Esophagus muscularis mucosa (tissue), 4 donors: ENCODE measurements at regions not wholly inside any gene's neighbourhood (a gene's known extent, or its start where the extent isn't known, plus 50 kb on each side); places are given as distances from the start of the nearest gene placed in this dataset.

Experiments used
- CTCF ChIP-seq, 3 experiments: fragments of 200-600 bp in 2 of 3; fragments of 450-650 bp in 1 of 3; sonication (generic) in 2 of 3; IDR thresholded peaks; one replicate each; pipeline ENCODE4 v1.5.1; 2017 to 2019; ENCODE audit warnings: antibody characterized with exemption in 3 of 3, mild to moderate bottlenecking in 2 of 3, moderate library complexity in 1 of 3
- EP300 ChIP-seq: sonication (generic); formaldehyde crosslinking; IDR thresholded peaks from one replicate; pipeline ENCODE4 v1.6.1; 2017; ENCODE audit warnings: antibody characterized with exemption
- POLR2A ChIP-seq: fragments of 450-650 bp; IDR thresholded peaks from one replicate; pipeline ENCODE4 v1.6.1; 2017; ENCODE audit warnings: antibody characterized with exemption, moderate library complexity, mild to moderate bottlenecking, low read depth
- POLR2AphosphoS5 ChIP-seq, 2 donors: sonication (generic); formaldehyde crosslinking; IDR thresholded peaks; one replicate each; pipeline ENCODE4 v1.6.1; 2017; ENCODE audit warnings: antibody characterized with exemption in 2 of 2

DNA sequence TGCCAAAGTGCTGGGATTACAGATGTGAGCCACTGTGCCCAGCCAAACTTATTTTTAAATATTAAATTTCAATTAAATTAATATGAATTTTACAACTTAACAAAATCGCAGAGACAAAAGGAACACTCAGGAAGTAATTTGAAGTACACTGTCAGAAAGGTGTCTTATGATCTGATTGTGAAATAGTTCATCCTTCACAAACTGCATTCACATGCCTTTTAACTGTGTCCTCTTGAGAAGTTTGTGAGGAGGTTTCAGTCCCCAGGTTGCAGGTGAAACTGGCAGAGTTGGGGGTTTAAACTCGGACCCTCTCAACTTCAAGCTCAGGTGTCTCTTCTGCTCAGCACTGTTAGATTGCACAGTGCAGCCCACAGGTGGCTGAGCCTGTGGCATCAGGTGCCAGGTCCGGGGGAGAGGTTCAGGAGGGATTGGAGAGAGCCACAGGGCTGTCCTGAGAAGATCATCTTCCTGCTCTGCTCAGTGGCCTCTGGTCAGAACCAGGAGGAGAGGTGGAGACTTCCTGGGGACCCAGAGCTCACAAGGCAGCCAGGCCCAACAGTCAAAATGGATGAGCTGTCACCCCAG is 152.3 kb upstream of the RAB4A start:
- TF ChIP-seq CTCF (IDR thresholded peaks at IDR 0.05) (no peak), POLR2A (no peak), POLR2AphosphoS5 (IDR thresholded peaks at IDR 0.05) (no peak), EP300 (no peak)
